Vagina (tissue), 2 donors: ENCODE measurements at regions not wholly inside any gene's neighbourhood (a gene's known extent, or its start where the extent isn't known, plus 50 kb on each side); places are given as distances from the start of the nearest gene placed in this dataset.
A peak's percentile ranks its signal among the peaks of the same experiment; 100 is the strongest.

Experiments used
- DNase-seq, 2 donors: peaks; one replicate each; pipeline ENCODE4 v3.0.0-alpha.2; 2017; ENCODE audit errors: extremely low spot score in 2 of 2
- H3K27ac ChIP-seq: fragments of 200-600 bp; sonication (generic); one replicate; pipeline ENCODE4 v1.5.1; 2019
- H3K27me3 ChIP-seq: fragments of 200-600 bp; sonication (generic); one replicate; pipeline ENCODE4 v1.5.1; 2019
- H3K36me3 ChIP-seq, 2 donors: fragments of 200-600 bp; sonication (generic); one replicate each; pipeline ENCODE4 v1.5.1; 2017 to 2019
- H3K4me1 ChIP-seq: fragments of 200-600 bp; sonication (generic); one replicate; pipeline ENCODE4 v1.5.1; 2019
- H3K4me3 ChIP-seq, 2 donors: fragments of 200-600 bp; sonication (generic); 1 replicate in 1 of 2; 2 replicates in 1 of 2; pipeline ENCODE4 v1.5.1; 2016 to 2019
- H3K9me3 ChIP-seq: fragments of 200-600 bp; sonication (generic); one replicate; pipeline ENCODE4 v1.5.1; 2019
- CTCF ChIP-seq, 3 experiments: fragments of 450-650 bp in 2 of 3; fragments of 200-600 bp in 1 of 3; sonication (generic) in 1 of 3; IDR thresholded peaks; one replicate each; pipeline ENCODE4 v1.5.1; 2017 to 2019; ENCODE audit warnings: antibody characterized with exemption in 3 of 3, mild to moderate bottlenecking in 2 of 3, moderate library complexity in 2 of 3
- POLR2A ChIP-seq, 2 donors: fragments of 450-650 bp; IDR thresholded peaks; one replicate each; pipeline ENCODE4 v1.6.1; 2017; ENCODE audit warnings: antibody characterized with exemption in 2 of 2, mild to moderate bottlenecking in 2 of 2, moderate library complexity in 2 of 2
- POLR2AphosphoS5 ChIP-seq, 2 donors: sonication (generic); formaldehyde crosslinking; IDR thresholded peaks; one replicate each; pipeline ENCODE4 v1.9.0; 2017; ENCODE audit warnings: antibody characterized with exemption in 2 of 2, mild to moderate bottlenecking in 2 of 2, low read depth in 1 of 2; ENCODE audit not compliant: insufficient read depth in 1 of 2
- intact Hi-C: fragments of 100-400 bp; cut with DNase I; formaldehyde crosslinking; loops from one replicate; pipeline ENCODE4 v1.15.1; 2023

- Histone ChIP-seq H3K9me3 (no peaks in the 10 kb centered on the region), H3K4me1 (peaks cover 25% of the 10 kb centered on the region), H3K27ac (peak overlapping the region; percentile 47), H3K27me3 (no peaks in the 10 kb centered on the region), H3K36me3 (no peaks in the 10 kb centered on the region), H3K4me3 (no peak overlapping the region)
- no peak for DNase-seq
- no peak for TF ChIP-seq POLR2A (IDR thresholded peaks at IDR 0.05)
- peak; percentile 33 to 59 for TF ChIP-seq POLR2AphosphoS5 (IDR thresholded peaks at IDR 0.05; ENCODE audit: insufficient read depth in 1 of 2, low read depth in 1 of 2)
- intact Hi-C loops: no loop called here
Measured at GRCh38 chr12:28893365-28893764, 255.7 kb upstream of the FAR2 start.

GRCh38 chr12:28893856-28894255, 255.2 kb upstream of the FAR2 start:
- Histone ChIP-seq H3K27me3 (no peaks in the 10 kb centered on the region), H3K9me3 (no peaks in the 10 kb centered on the region), H3K27ac (peak overlapping the region; percentile 47), H3K4me1 (peaks cover 25% of the 10 kb centered on the region), H3K4me3 (no peak overlapping the region), H3K36me3 (no peaks in the 10 kb centered on the region)
- no peak for DNase-seq
- no peak for TF ChIP-seq CTCF (IDR thresholded peaks at IDR 0.05)
- TF ChIP-seq POLR2A (IDR thresholded peaks at IDR 0.05): no peak
- TF ChIP-seq POLR2AphosphoS5 (IDR thresholded peaks at IDR 0.05; ENCODE audit: insufficient read depth in 1 of 2, low read depth in 1 of 2): no peak
- intact Hi-C loops: no loop called here

GRCh38 chr12:28896421-28896820, 252.7 kb upstream of the FAR2 start:
- H3K4me3 ChIP-seq: no peak overlapping the region
- no peak for TF ChIP-seq CTCF (IDR thresholded peaks at IDR 0.05)
- no peak for TF ChIP-seq POLR2A (IDR thresholded peaks at IDR 0.05)
- TF ChIP-seq POLR2AphosphoS5 (IDR thresholded peaks at IDR 0.05; ENCODE audit: insufficient read depth in 1 of 2, low read depth in 1 of 2): no peak
- no peaks in the 10 kb centered on the region for H3K36me3 ChIP-seq
- H3K9me3 ChIP-seq: no peaks in the 10 kb centered on the region
- H3K27ac ChIP-seq: no peak overlapping the region
- DNase-seq: no peak
- intact Hi-C loops: no loop called here
- peaks cover 20% of the 10 kb centered on the region for H3K4me1 ChIP-seq
- H3K27me3 ChIP-seq: no peaks in the 10 kb centered on the region

- TF ChIP-seq POLR2AphosphoS5 (IDR thresholded peaks at IDR 0.05; ENCODE audit: insufficient read depth in 1 of 2, low read depth in 1 of 2) (no peak), POLR2A (IDR thresholded peaks at IDR 0.05) (no peak), CTCF (IDR thresholded peaks at IDR 0.05) (no peak)
- H3K27me3 ChIP-seq: no peaks in the 10 kb centered on the region
- no peaks in the 10 kb centered on the region for H3K36me3 ChIP-seq
- no peak overlapping the region for H3K27ac ChIP-seq
- no peak for DNase-seq
- no peaks in the 10 kb centered on the region for H3K9me3 ChIP-seq
- H3K4me3 ChIP-seq: no peak overlapping the region
- H3K4me1 ChIP-seq: peaks cover 14% of the 10 kb centered on the region
- intact Hi-C loops: no loop called here
Measured at GRCh38 chr12:28898038-28898437, 251.0 kb upstream of the FAR2 start.

DNA sequence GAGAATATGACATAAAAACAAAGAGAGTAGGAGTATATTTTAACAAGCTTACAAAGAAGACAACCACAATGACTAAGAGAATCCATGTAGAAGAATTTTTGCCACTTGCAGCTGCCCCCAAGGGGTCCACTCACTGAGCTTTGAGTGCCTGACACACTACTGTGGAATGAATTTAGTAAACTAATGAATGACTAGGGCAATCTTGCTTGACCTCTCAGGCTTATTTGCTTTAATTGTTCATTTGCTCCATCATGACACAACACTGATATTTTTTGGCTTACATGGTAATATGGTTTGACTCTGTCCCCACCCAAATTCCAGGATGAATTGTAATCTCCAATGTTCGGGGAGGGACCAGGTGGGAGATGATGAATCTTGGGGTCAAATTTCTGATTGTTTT, 249.1 kb upstream of the FAR2 start:
- DNase-seq: no peak
- Histone ChIP-seq H3K4me1 (peaks cover 1% of the 10 kb centered on the region), H3K9me3 (no peaks in the 10 kb centered on the region), H3K27ac (no peak overlapping the region), H3K4me3 (no peak overlapping the region), H3K27me3 (no peaks in the 10 kb centered on the region), H3K36me3 (no peaks in the 10 kb centered on the region)
- intact Hi-C loops: no loop called here
- TF ChIP-seq CTCF (IDR thresholded peaks at IDR 0.05) (no peak), POLR2A (IDR thresholded peaks at IDR 0.05) (no peak), POLR2AphosphoS5 (IDR thresholded peaks at IDR 0.05; ENCODE audit: insufficient read depth in 1 of 2, low read depth in 1 of 2) (no peak)
